ENCODE measurements at regions not wholly inside any gene's neighbourhood (a gene's known extent, or its start where the extent isn't known, plus 50 kb on each side); places are given as distances from the start of the nearest gene placed in this dataset.

GRCh38 chr4:187020676-187021075, 297.0 kb upstream of the FAT1 start:
- no peak for TF ChIP-seq REST (IDR thresholded peaks at IDR 0.05; ENCODE audit: insufficient read depth in 1 of 2, low read depth in 2 of 2, low read length in 2 of 2)
- TF ChIP-seq POLR2AphosphoS5 (IDR thresholded peaks at IDR 0.05; ENCODE audit: low read depth, low read length), result no peak
- no peak for TF ChIP-seq TAF1 (IDR thresholded peaks at IDR 0.05; ENCODE audit: borderline replicate concordance, insufficient read depth, low read length)
